Astrocyte (in vitro differentiated cells and primary cell): ENCODE measurements at regions not wholly inside any gene's neighbourhood (a gene's known extent, or its start where the extent isn't known, plus 50 kb on each side); places are given as distances from the start of the nearest gene placed in this dataset.

Experiments used
- DNase-seq: peaks from one replicate; pipeline ENCODE4 v3.0.0-alpha.2; 2010; ENCODE audit warnings: low read depth
- FAIRE-seq: peaks from 2 replicates; lab custom pipeline; 2011; peaks lifted over from hg19 to GRCh38; lab: Jason Lieb, UNC
- H2AFZ ChIP-seq: 2 replicates; pipeline ENCODE4 v1.6.0; 2012; ENCODE audit warnings: low read depth, low read length, inconsistent platforms
- H3K27ac ChIP-seq: 2 replicates; pipeline ENCODE4 v1.5.1; 2011; ENCODE audit warnings: low read depth, low read length, inconsistent platforms
- H3K27me3 ChIP-seq: 2 replicates; pipeline ENCODE4 v1.6.0; 2011; ENCODE audit warnings: low read length, inconsistent platforms; ENCODE audit not compliant: insufficient read depth
- H3K36me3 ChIP-seq: 2 replicates; pipeline ENCODE4 v1.5.1; 2011; ENCODE audit warnings: low read length, inconsistent platforms; ENCODE audit not compliant: insufficient read depth
- H3K4me1 ChIP-seq: 2 replicates; pipeline ENCODE4 v1.5.1; 2011; ENCODE audit warnings: low read length, inconsistent platforms; ENCODE audit not compliant: insufficient read depth
- H3K4me2 ChIP-seq: 2 replicates; pipeline ENCODE4 v1.6.0; 2012; ENCODE audit warnings: low read length, inconsistent platforms
- H3K4me3 ChIP-seq: 2 replicates; pipeline ENCODE4 v1.5.1; 2011; ENCODE audit warnings: low read depth, mild to moderate bottlenecking, low read length, inconsistent platforms; ENCODE audit not compliant: insufficient read depth
- H3K79me2 ChIP-seq: 2 replicates; pipeline ENCODE4 v1.6.0; 2012; ENCODE audit warnings: mild to moderate bottlenecking, low read length, inconsistent platforms; ENCODE audit not compliant: insufficient read depth
- H3K9ac ChIP-seq: 2 replicates; pipeline ENCODE4 v1.6.0; 2012; ENCODE audit warnings: mild to moderate bottlenecking, low read length, inconsistent platforms
- H3K9me3 ChIP-seq: 2 replicates; pipeline ENCODE4 v1.5.1; 2012; ENCODE audit warnings: low read depth, mild to moderate bottlenecking, low read length, inconsistent platforms; ENCODE audit not compliant: insufficient read depth
- H4K20me1 ChIP-seq: 2 replicates; pipeline ENCODE4 v1.6.0; 2012; ENCODE audit warnings: low read length, inconsistent platforms; ENCODE audit not compliant: insufficient read depth
- H3K27ac Mint-ChIP-seq: one replicate; pipeline ENCODE4 v1.8.0; 2021; ENCODE audit warnings: mild to moderate bottlenecking, mixed read lengths; ENCODE audit not compliant: unreplicated experiment
- H3K27me3 Mint-ChIP-seq: one replicate; pipeline ENCODE4 v1.8.0; 2021; ENCODE audit warnings: low read depth, mixed read lengths; ENCODE audit not compliant: unreplicated experiment
- H3K36me3 Mint-ChIP-seq: one replicate; pipeline ENCODE4 v1.8.0; 2021; ENCODE audit warnings: low read depth, mixed read lengths; ENCODE audit not compliant: unreplicated experiment
- H3K4me1 Mint-ChIP-seq: one replicate; pipeline ENCODE4 v1.8.0; 2021; ENCODE audit warnings: low read depth, mixed read lengths; ENCODE audit not compliant: unreplicated experiment
- H3K4me3 Mint-ChIP-seq: one replicate; pipeline ENCODE4 v1.8.0; 2021; ENCODE audit warnings: mild to moderate bottlenecking, moderate library complexity, mixed read lengths; ENCODE audit not compliant: unreplicated experiment
- H3K9me3 Mint-ChIP-seq: one replicate; pipeline ENCODE4 v1.8.0; 2021; ENCODE audit warnings: mild to moderate bottlenecking, mixed read lengths; ENCODE audit not compliant: unreplicated experiment
- CTCF ChIP-seq: IDR thresholded peaks from 2 replicates; pipeline ENCODE4 v1.5.1; 2011; ENCODE audit warnings: low read depth, mild to moderate bottlenecking, inconsistent platforms, low read length, moderate library complexity; ENCODE audit not compliant: insufficient read depth
- EZH2 ChIP-seq: IDR thresholded peaks from 2 replicates; pipeline ENCODE4 v1.6.1; 2012; ENCODE audit warnings: mild to moderate bottlenecking, low read length, inconsistent platforms; ENCODE audit not compliant: insufficient read depth

- Histone ChIP-seq H3K4me1 (no peaks in the 10 kb centered on the region), H4K20me1 (no peaks in the 10 kb centered on the region), H3K79me2 (no peaks in the 10 kb centered on the region), H3K9me3 (no peaks in the 10 kb centered on the region), H3K27ac (no peak overlapping the region), H3K27me3 (peaks cover 40% of the 10 kb centered on the region), H3K4me2 (no peak overlapping the region), H3K9ac (no peak overlapping the region), H3K36me3 (no peaks in the 10 kb centered on the region), H2AFZ (no peak overlapping the region), H3K4me3 (no peak overlapping the region)
- Mint-ChIP-seq H3K4me1 (peaks cover 4% of the 10 kb centered on the region), H3K27me3 (peaks cover 19% of the 10 kb centered on the region), H3K4me3 (no peak overlapping the region), H3K9me3 (peaks cover 5% of the 10 kb centered on the region), H3K27ac (no peak overlapping the region), H3K36me3 (no peaks in the 10 kb centered on the region)
- no peak for FAIRE-seq
- TF ChIP-seq CTCF = no peak
- no peak for TF ChIP-seq EZH2
- DNase-seq = no peak
Observed at GRCh38 chr2:64323197-64323596, 130.8 kb upstream of the LGALSL start.

- Histone ChIP-seq H3K4me2 (no peak overlapping the region), H3K4me3 (no peak overlapping the region), H3K79me2 (no peaks in the 10 kb centered on the region), H3K27ac (no peak overlapping the region), H2AFZ (no peak overlapping the region), H3K36me3 (no peaks in the 10 kb centered on the region), H3K27me3 (peaks cover 45% of the 10 kb centered on the region), H3K4me1 (peaks cover 1% of the 10 kb centered on the region), H3K9me3 (no peaks in the 10 kb centered on the region), H3K9ac (no peak overlapping the region), H4K20me1 (no peaks in the 10 kb centered on the region)
- Mint-ChIP-seq H3K4me3 (no peak overlapping the region), H3K9me3 (peaks cover 3% of the 10 kb centered on the region), H3K27ac (no peak overlapping the region), H3K36me3 (no peaks in the 10 kb centered on the region), H3K4me1 (peaks cover 10% of the 10 kb centered on the region), H3K27me3 (peaks cover 22% of the 10 kb centered on the region)
- TF ChIP-seq EZH2 = no peak
- TF ChIP-seq CTCF = no peak
- FAIRE-seq (no peak), DNase-seq (no peak)
Observed at GRCh38 chr2:64324746-64325410, 129.1 kb upstream of the LGALSL start.

- H3K4me3 Mint-ChIP-seq = no peak overlapping the region
- Histone ChIP-seq H3K9ac (no peak overlapping the region), H3K27me3 (peaks cover 45% of the 10 kb centered on the region), H3K9me3 (no peaks in the 10 kb centered on the region), H4K20me1 (no peaks in the 10 kb centered on the region), H2AFZ (no peak overlapping the region), H3K27ac (no peak overlapping the region), H3K4me3 (no peak overlapping the region), H3K36me3 (no peaks in the 10 kb centered on the region), H3K4me2 (no peak overlapping the region), H3K79me2 (no peaks in the 10 kb centered on the region), H3K4me1 (peaks cover 7% of the 10 kb centered on the region)
- no peaks in the 10 kb centered on the region for H3K36me3 Mint-ChIP-seq
- H3K9me3 Mint-ChIP-seq = peaks cover 3% of the 10 kb centered on the region
- FAIRE-seq (no peak), DNase-seq (no peak)
- TF ChIP-seq CTCF (no peak), EZH2 (no peak)
- H3K27me3 Mint-ChIP-seq = peaks cover 22% of the 10 kb centered on the region
- no peak overlapping the region for H3K27ac Mint-ChIP-seq
- H3K4me1 Mint-ChIP-seq = peaks cover 16% of the 10 kb centered on the region
Observed at GRCh38 chr2:64325477-64325851, 128.5 kb upstream of the LGALSL start.
